HEK293T (cell line): ENCODE measurements at regions not wholly inside any gene's neighbourhood (a gene's known extent, or its start where the extent isn't known, plus 50 kb on each side); places are given as distances from the start of the nearest gene placed in this dataset.

Experiments
- ARNT ChIP-seq: fragments of 450-650 bp; IDR thresholded peaks from 2 replicates; pipeline ENCODE4 v1.6.1; 2017; ENCODE audit warnings: mild to moderate bottlenecking
- BHLHE40 ChIP-seq: fragments of 450-650 bp; IDR thresholded peaks from 2 replicates; pipeline ENCODE4 v1.6.1; 2016; ENCODE audit warnings: mild to moderate bottlenecking, moderate library complexity, borderline replicate concordance
- FOXA1 ChIP-seq: fragments of 450-650 bp; IDR thresholded peaks from 2 replicates; pipeline ENCODE4 v1.6.1; 2016; ENCODE audit warnings: mild to moderate bottlenecking
- L3MBTL2 ChIP-seq: fragments of 450-650 bp; conservative IDR thresholded peaks from 2 replicates; pipeline ENCODE4 v1.6.1; 2016; ENCODE audit warnings: mild to moderate bottlenecking
- LEF1 ChIP-seq: fragments of 450-650 bp; IDR thresholded peaks from 2 replicates; pipeline ENCODE4 v1.6.1; 2017; ENCODE audit warnings: mild to moderate bottlenecking, borderline replicate concordance
- NFRKB ChIP-seq: fragments of 450-650 bp; IDR thresholded peaks from 2 replicates; pipeline ENCODE4 v1.6.1; 2016; ENCODE audit warnings: mild to moderate bottlenecking, moderate library complexity
- SP1 ChIP-seq: fragments of 450-650 bp; IDR thresholded peaks from 2 replicates; pipeline ENCODE4 v1.6.1; 2017
- SUZ12 ChIP-seq: fragments of 450-650 bp; IDR thresholded peaks from 2 replicates; pipeline ENCODE4 v1.6.1; 2016; ENCODE audit warnings: mild to moderate bottlenecking
- TARDBP ChIP-seq: fragments of 450-650 bp; IDR thresholded peaks from 2 replicates; pipeline ENCODE4 v1.6.1; 2016
- TF ChIP-seq, protein P1 (sequence below): fragments of 450-650 bp; IDR thresholded peaks from 2 replicates; pipeline ENCODE4 v1.6.1; 2016

DNA sequence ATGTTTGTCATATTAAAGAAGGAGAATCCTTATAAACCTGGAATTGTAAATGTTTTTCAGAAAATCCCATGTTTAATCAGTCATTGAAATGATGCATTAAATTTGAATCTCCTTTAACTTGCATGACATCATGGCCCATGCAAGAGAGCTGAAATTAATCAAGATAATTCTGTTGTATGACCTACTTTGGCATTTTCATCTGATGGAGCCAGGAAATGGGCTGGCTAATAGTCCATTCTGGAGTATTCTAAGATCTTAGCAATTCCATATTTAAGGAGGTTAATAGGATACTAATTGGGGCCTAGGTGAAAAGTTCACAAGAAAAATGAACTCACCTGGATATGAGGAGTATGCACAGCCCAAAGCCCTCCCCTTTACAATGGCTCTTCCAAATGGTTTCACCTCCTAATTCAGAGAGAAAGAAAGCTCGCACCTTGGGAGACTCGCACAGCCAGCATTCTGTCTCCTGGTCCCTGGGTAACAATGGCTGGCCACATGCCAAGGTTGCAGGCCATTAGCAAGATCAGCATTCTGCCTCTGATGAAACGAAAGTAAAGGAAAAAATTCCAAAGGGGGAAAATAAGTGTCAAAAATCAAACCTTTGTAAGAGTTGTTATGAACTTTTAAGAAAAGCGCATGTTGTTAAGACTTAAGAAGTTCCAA, 786.4 kb downstream of the MCTP2 start:
- TF ChIP-seq NFRKB = no peak
- no peak for TF ChIP-seq SUZ12
- TF ChIP-seq L3MBTL2 = no peak
- TF ChIP-seq SP1 = no peak
- TF ChIP-seq ARNT = no peak
- no peak for TF ChIP-seq TARDBP
- no peak for TF ChIP-seq BHLHE40
- no peak for TF ChIP-seq FOXA1
- TF ChIP-seq, protein P1, sequence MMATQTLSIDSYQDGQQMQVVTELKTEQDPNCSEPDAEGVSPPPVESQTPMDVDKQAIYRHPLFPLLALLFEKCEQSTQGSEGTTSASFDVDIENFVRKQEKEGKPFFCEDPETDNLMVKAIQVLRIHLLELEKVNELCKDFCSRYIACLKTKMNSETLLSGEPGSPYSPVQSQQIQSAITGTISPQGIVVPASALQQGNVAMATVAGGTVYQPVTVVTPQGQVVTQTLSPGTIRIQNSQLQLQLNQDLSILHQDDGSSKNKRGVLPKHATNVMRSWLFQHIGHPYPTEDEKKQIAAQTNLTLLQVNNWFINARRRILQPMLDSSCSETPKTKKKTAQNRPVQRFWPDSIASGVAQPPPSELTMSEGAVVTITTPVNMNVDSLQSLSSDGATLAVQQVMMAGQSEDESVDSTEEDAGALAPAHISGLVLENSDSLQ = no peak
- no peak for TF ChIP-seq LEF1
